Naive thymus-derived CD8-positive, alpha-beta T cell (primary cell): ENCODE measurements at regions not wholly inside any gene's neighbourhood (a gene's known extent, or its start where the extent isn't known, plus 50 kb on each side); places are given as distances from the start of the nearest gene placed in this dataset.

ENCODE experiments used
- ATAC-seq, 2 donors: fragments of 150-1000 bp; cut with Tn5 transposase in 1 of 2; sonication (Bioruptor Pico), chemical (Tn5 transposase) in 1 of 2; 1 replicate in 1 of 2; 2 replicates in 1 of 2; pipeline ENCODE4 v1.10.0; 2021; ENCODE audit warnings: mild to moderate bottlenecking in 2 of 2, moderate library complexity in 2 of 2
- POLR2A ChIA-PET: fragments of 350-600 bp; sonication (Branson Sonifier 250); formaldehyde crosslinking; loops from one replicate; lab custom pipeline; 2021; ENCODE audit warnings: antibody characterized with exemption; lab: Charles Lee
- DNase-seq, 10 donors: peaks; one replicate each; pipeline versions ENCODE4 v3.0.0 to v3.0.0-alpha.2; 2020 to 2022
- H3K27ac Mint-ChIP-seq, 10 donors: one replicate each; pipeline ENCODE4 v1.8.0; 2020 to 2022; ENCODE audit warnings: mild to moderate bottlenecking in 10 of 10, mixed read lengths in 10 of 10, moderate library complexity in 4 of 10, inconsistent platforms in 1 of 10
- H3K27me3 Mint-ChIP-seq, 5 donors: one replicate each; pipeline ENCODE4 v1.8.0; 2021 to 2022; ENCODE audit warnings: mixed read lengths in 5 of 5
- H3K36me3 Mint-ChIP-seq, 3 donors: one replicate each; pipeline ENCODE4 v1.8.0; 2020 to 2022; ENCODE audit warnings: mixed read lengths in 3 of 3, mild to moderate bottlenecking in 2 of 3, inconsistent platforms in 1 of 3
- H3K4me1 Mint-ChIP-seq, 4 donors: one replicate each; pipeline ENCODE4 v1.8.0; 2021 to 2022; ENCODE audit warnings: mixed read lengths in 4 of 4
- H3K4me3 Mint-ChIP-seq, 10 donors: one replicate each; pipeline ENCODE4 v1.8.0; 2020 to 2022; ENCODE audit warnings: mild to moderate bottlenecking in 10 of 10, mixed read lengths in 10 of 10, moderate library complexity in 6 of 10, inconsistent platforms in 1 of 10
- H3K9me3 Mint-ChIP-seq, 9 donors: one replicate each; pipeline ENCODE4 v1.8.0; 2020 to 2022; ENCODE audit warnings: mixed read lengths in 9 of 9, mild to moderate bottlenecking in 3 of 9, inconsistent platforms in 1 of 9, moderate library complexity in 1 of 9

GRCh38 chr15:70353606-70354345 is 256.1 kb upstream of the TLE3 start:
- Mint-ChIP-seq H3K27ac (peak overlapping the region in 1 of 10 donors; percentile 61), H3K36me3 (no peaks in the 10 kb centered on the region), H3K27me3 (peaks cover 0 to 9% (median 6%) of the 10 kb centered on the region in 5 donors), H3K4me3 (no peak overlapping the region), H3K4me1 (peaks cover 4 to 8% (median 7%) of the 10 kb centered on the region in 4 donors), H3K9me3 (peaks cover 0 to 3% (median 0%) of the 10 kb centered on the region in 9 donors)
- DNase-seq (no peak), ATAC-seq (no peak)
- POLR2A ChIA-PET = no interaction called here

- peaks cover 6 to 9% (median 7%) of the 10 kb centered on the region in 4 donors for H3K4me1 Mint-ChIP-seq
- DNase-seq (no peak), ATAC-seq (no peak)
- H3K27ac Mint-ChIP-seq = peak overlapping the region in 1 of 10 donors; percentile 63
- POLR2A ChIA-PET = no interaction called here
- no peak overlapping the region for H3K4me3 Mint-ChIP-seq
- peaks cover 0 to 3% (median 0%) of the 10 kb centered on the region in 9 donors for H3K9me3 Mint-ChIP-seq
- peaks cover 0 to 9% (median 6%) of the 10 kb centered on the region in 5 donors for H3K27me3 Mint-ChIP-seq
- H3K36me3 Mint-ChIP-seq = no peaks in the 10 kb centered on the region
These were observed 254.4 kb upstream of the TLE3 start for GRCh38 chr15:70351941-70352774.

- Mint-ChIP-seq H3K4me1 (peaks cover 6 to 9% (median 7%) of the 10 kb centered on the region in 4 donors), H3K9me3 (peaks cover 0 to 3% (median 0%) of the 10 kb centered on the region in 9 donors), H3K27ac (peak overlapping the region in 1 of 10 donors; percentile 63), H3K36me3 (no peaks in the 10 kb centered on the region), H3K4me3 (no peak overlapping the region), H3K27me3 (peaks cover 0 to 9% (median 6%) of the 10 kb centered on the region in 5 donors)
- DNase-seq (no peak), ATAC-seq (no peak)
- POLR2A ChIA-PET = no interaction called here
These were observed 253.7 kb upstream of the TLE3 start for GRCh38 chr15:70351391-70351790.

GRCh38 chr15:70348581-70349344 is 251.0 kb upstream of the TLE3 start:
- Mint-ChIP-seq H3K4me1 (peaks cover 6 to 9% (median 6%) of the 10 kb centered on the region in 4 donors), H3K27ac (peak overlapping the region in 1 of 10 donors; percentile 51), H3K4me3 (no peak overlapping the region), H3K9me3 (peaks cover 0 to 3% (median 0%) of the 10 kb centered on the region in 9 donors), H3K36me3 (no peaks in the 10 kb centered on the region), H3K27me3 (peaks cover 0 to 7% (median 6%) of the 10 kb centered on the region in 5 donors)
- ATAC-seq = no peak
- DNase-seq = no peak
- POLR2A ChIA-PET = no interaction called here

GRCh38 chr15:70348226-70348543 is 250.5 kb upstream of the TLE3 start:
- H3K36me3 Mint-ChIP-seq = no peaks in the 10 kb centered on the region
- H3K9me3 Mint-ChIP-seq = peaks cover 0 to 3% (median 0%) of the 10 kb centered on the region in 9 donors
- H3K4me3 Mint-ChIP-seq = no peak overlapping the region
- H3K27ac Mint-ChIP-seq = no peak overlapping the region
- peaks cover 6 to 9% (median 6%) of the 10 kb centered on the region in 4 donors for H3K4me1 Mint-ChIP-seq
- peaks cover 0 to 7% (median 6%) of the 10 kb centered on the region in 5 donors for H3K27me3 Mint-ChIP-seq
- ATAC-seq (no peak), DNase-seq (no peak)
- POLR2A ChIA-PET = no interaction called here

GRCh38 chr15:70347321-70348225 is 249.9 kb upstream of the TLE3 start:
- no peak for DNase-seq
- Mint-ChIP-seq H3K36me3 (no peaks in the 10 kb centered on the region), H3K27ac (no peak overlapping the region)

GRCh38 chr15:70345251-70346019 is 247.7 kb upstream of the TLE3 start:
- ATAC-seq (no peak), DNase-seq (peak in 1 of 10 donors; percentile 14)
- POLR2A ChIA-PET = no interaction called here
- Mint-ChIP-seq H3K4me3 (no peak overlapping the region), H3K27ac (no peak overlapping the region), H3K27me3 (peaks cover 0 to 7% (median 0%) of the 10 kb centered on the region in 5 donors), H3K36me3 (no peaks in the 10 kb centered on the region), H3K4me1 (peaks cover 2 to 9% (median 6%) of the 10 kb centered on the region in 4 donors), H3K9me3 (peaks cover 0 to 3% (median 0%) of the 10 kb centered on the region in 9 donors)

More at GRCh38 chr15:70347321-70348225, 249.9 kb upstream of the TLE3 start:
- H3K27me3 Mint-ChIP-seq = peaks cover 0 to 7% (median 4%) of the 10 kb centered on the region in 5 donors
- ATAC-seq = no peak
- peaks cover 6 to 9% (median 6%) of the 10 kb centered on the region in 4 donors for H3K4me1 Mint-ChIP-seq
- H3K4me3 Mint-ChIP-seq = no peak overlapping the region
- POLR2A ChIA-PET = no interaction called here
- H3K9me3 Mint-ChIP-seq = peaks cover 0 to 3% (median 0%) of the 10 kb centered on the region in 9 donors

GRCh38 chr15:70344666-70345065 is 246.9 kb upstream of the TLE3 start:
- no peaks in the 10 kb centered on the region for H3K36me3 Mint-ChIP-seq
- H3K4me1 Mint-ChIP-seq = peaks cover 2 to 9% (median 6%) of the 10 kb centered on the region in 4 donors
- H3K4me3 Mint-ChIP-seq = no peak overlapping the region
- no peak overlapping the region for H3K27ac Mint-ChIP-seq
- peaks cover 0 to 3% (median 0%) of the 10 kb centered on the region in 5 donors for H3K27me3 Mint-ChIP-seq
- DNase-seq (peak in 1 of 10 donors; percentile 10), ATAC-seq (no peak)
- H3K9me3 Mint-ChIP-seq = peaks cover 0 to 3% (median 0%) of the 10 kb centered on the region in 9 donors
- POLR2A ChIA-PET = no interaction called here

GRCh38 chr15:70343961-70344621 is 246.4 kb upstream of the TLE3 start:
- no peaks in the 10 kb centered on the region for H3K36me3 Mint-ChIP-seq
- no peak overlapping the region for H3K4me3 Mint-ChIP-seq
- H3K27ac Mint-ChIP-seq = no peak overlapping the region
- ATAC-seq = no peak
- POLR2A ChIA-PET = no interaction called here
- no peaks in the 10 kb centered on the region for H3K9me3 Mint-ChIP-seq
- peaks cover 0 to 3% (median 0%) of the 10 kb centered on the region in 5 donors for H3K27me3 Mint-ChIP-seq
- peaks cover 0 to 5% (median 4%) of the 10 kb centered on the region in 4 donors for H3K4me1 Mint-ChIP-seq
- DNase-seq = no peak

- ATAC-seq (no peak), DNase-seq (peak in 1 of 10 donors; percentile 6)
- H3K27me3 Mint-ChIP-seq = peaks cover 0 to 2% (median 0%) of the 10 kb centered on the region in 5 donors
- H3K4me1 Mint-ChIP-seq = no peaks in the 10 kb centered on the region
- H3K4me3 Mint-ChIP-seq = no peak overlapping the region
- POLR2A ChIA-PET = no interaction called here
- H3K27ac Mint-ChIP-seq = no peak overlapping the region
- no peaks in the 10 kb centered on the region for H3K36me3 Mint-ChIP-seq
- no peaks in the 10 kb centered on the region for H3K9me3 Mint-ChIP-seq
These were observed 245.1 kb upstream of the TLE3 start for GRCh38 chr15:70342554-70343548.
